H9 (cell line): ENCODE measurements at regions not wholly inside any gene's neighbourhood (a gene's known extent, or its start where the extent isn't known, plus 50 kb on each side); places are given as distances from the start of the nearest gene placed in this dataset.

Experiments
- DNase-seq: peaks from one replicate; pipeline ENCODE4 v3.0.0-alpha.2; 2017
- H2AFZ ChIP-seq: one replicate; pipeline ENCODE4 v1.6.1; 2013; ENCODE audit warnings: mild to moderate bottlenecking, low read length, control low read depth, moderate library complexity
- H2AK5ac ChIP-seq: 2 replicates; pipeline ENCODE4 v1.6.1; 2013; ENCODE audit warnings: low read length, control low read depth, mixed read lengths; ENCODE audit not compliant: insufficient read length
- H2BK120ac ChIP-seq: one replicate; pipeline ENCODE4 v1.6.1; 2013; ENCODE audit warnings: low read depth, mild to moderate bottlenecking, low read length, control low read depth, inconsistent platforms; ENCODE audit not compliant: poor library complexity, severe bottlenecking
- H2BK12ac ChIP-seq: 2 replicates; pipeline ENCODE4 v1.6.1; 2013; ENCODE audit warnings: low read length, control low read depth, mixed read lengths, low read depth; ENCODE audit not compliant: insufficient read length
- H2BK15ac ChIP-seq: 2 replicates; pipeline ENCODE4 v1.6.1; 2013; ENCODE audit warnings: low read depth, low read length, control low read depth
- H2BK20ac ChIP-seq: one replicate; pipeline ENCODE4 v1.6.1; 2013; ENCODE audit warnings: low read depth, mild to moderate bottlenecking, low read length, control low read depth, inconsistent platforms; ENCODE audit not compliant: poor library complexity, severe bottlenecking
- H2BK5ac ChIP-seq: 2 replicates; pipeline ENCODE4 v1.6.1; 2013; ENCODE audit warnings: low read length, control low read depth, mixed read lengths; ENCODE audit not compliant: insufficient read length
- H3K14ac ChIP-seq: 2 replicates; pipeline ENCODE4 v1.6.1; 2013; ENCODE audit warnings: low read length, control low read depth; ENCODE audit not compliant: insufficient read depth
- H3K18ac ChIP-seq: 2 replicates; pipeline ENCODE4 v1.6.1; 2013; ENCODE audit warnings: low read depth, mild to moderate bottlenecking, mixed read lengths, low read length, control low read depth; ENCODE audit not compliant: insufficient read length
- H3K23ac ChIP-seq: 2 replicates; pipeline ENCODE4 v1.6.1; 2013; ENCODE audit warnings: low read length, control low read depth, mixed read lengths, low read depth; ENCODE audit not compliant: insufficient read length
- H3K23me2 ChIP-seq: 2 replicates; pipeline ENCODE4 v1.6.1; 2013; ENCODE audit warnings: low read depth, mild to moderate bottlenecking, mixed read lengths, low read length, control low read depth; ENCODE audit not compliant: insufficient read length, poor library complexity, severe bottlenecking
- H3K27ac ChIP-seq: 2 replicates; pipeline ENCODE4 v1.5.1; 2013; ENCODE audit warnings: low read length, control low read depth, mixed read lengths, low read depth; ENCODE audit not compliant: insufficient read length
- H3K27me3 ChIP-seq: 2 replicates; pipeline ENCODE4 v1.6.1; 2013; ENCODE audit warnings: low read length, control low read depth, inconsistent platforms; ENCODE audit not compliant: insufficient read depth
- H3K4ac ChIP-seq: 2 replicates; pipeline ENCODE4 v1.6.1; 2013; ENCODE audit warnings: low read depth, mild to moderate bottlenecking, control low read depth, inconsistent platforms, low read length, moderate library complexity
- H3K4me1 ChIP-seq: 2 replicates; pipeline ENCODE4 v1.6.1; 2013; ENCODE audit warnings: low read length, control low read depth, inconsistent platforms; ENCODE audit not compliant: insufficient read depth
- H3K4me2 ChIP-seq: 2 replicates; pipeline ENCODE4 v1.6.1; 2013; ENCODE audit warnings: low read length, control low read depth, mixed read lengths; ENCODE audit not compliant: insufficient read length, insufficient read depth
- H3K56ac ChIP-seq: 2 replicates; pipeline ENCODE4 v1.6.1; 2013; ENCODE audit warnings: low read depth, mild to moderate bottlenecking, mixed read lengths, low read length, control low read depth; ENCODE audit not compliant: insufficient read length
- H3K79me1 ChIP-seq: 2 replicates; pipeline ENCODE4 v1.6.1; 2013; ENCODE audit warnings: low read depth, mild to moderate bottlenecking, moderate library complexity, low read length, control low read depth, inconsistent platforms; ENCODE audit not compliant: insufficient read depth, poor library complexity, severe bottlenecking
- H3K79me2 ChIP-seq: 2 replicates; pipeline ENCODE4 v1.6.1; 2013; ENCODE audit warnings: low read length, control low read depth, inconsistent platforms; ENCODE audit not compliant: insufficient read depth
- H3K9ac ChIP-seq: 2 replicates; pipeline ENCODE4 v1.6.1; 2013; ENCODE audit warnings: low read length, control low read depth, mixed read lengths; ENCODE audit not compliant: insufficient read length; ENCODE audit errors: extremely low read depth
- H3K9me3 ChIP-seq: one replicate; pipeline ENCODE4 v1.6.1; 2013; ENCODE audit warnings: low read depth, low read length, inconsistent platforms; ENCODE audit not compliant: control insufficient read depth
- H3T11ph ChIP-seq: one replicate; pipeline ENCODE4 v1.6.1; 2013; ENCODE audit warnings: mild to moderate bottlenecking, low read length, control low read depth, inconsistent platforms
- H4K20me1 ChIP-seq: one replicate; pipeline ENCODE4 v1.6.1; 2013; ENCODE audit not compliant: control insufficient read depth, insufficient read length, insufficient read depth
- H4K5ac ChIP-seq: 2 replicates; pipeline ENCODE4 v1.6.1; 2013; ENCODE audit warnings: low read depth, mild to moderate bottlenecking, mixed read lengths, low read length, control low read depth; ENCODE audit not compliant: insufficient read length
- H4K8ac ChIP-seq: replicated peaks from 2 replicates; pipeline ENCODE4 v1.6.1; 2013; ENCODE audit warnings: low read length, control low read depth, mixed read lengths, low read depth; ENCODE audit not compliant: insufficient read length
- H4K91ac ChIP-seq: 2 replicates; pipeline ENCODE4 v1.6.1; 2013; ENCODE audit warnings: low read depth, mild to moderate bottlenecking, moderate library complexity, mixed read lengths, low read length, control low read depth; ENCODE audit not compliant: insufficient read length
- H3K27ac Mint-ChIP-seq, 3 experiments: 2 replicates in 2 of 3; 3 replicates in 1 of 3; pipeline ENCODE4 v1.8.0; 2020 to 2021; ENCODE audit warnings: mixed read lengths in 3 of 3, mild to moderate bottlenecking in 1 of 3, moderate library complexity in 1 of 3
- H3K27me3 Mint-ChIP-seq: 2 replicates; pipeline ENCODE4 v1.8.0; 2021; ENCODE audit warnings: low read depth, mild to moderate bottlenecking, moderate library complexity, mixed read lengths
- H3K36me3 Mint-ChIP-seq, 3 experiments: 2 replicates in 2 of 3; 3 replicates in 1 of 3; pipeline ENCODE4 v1.8.0; 2020 to 2021; ENCODE audit warnings: low read depth in 3 of 3, mixed read lengths in 3 of 3; ENCODE audit not compliant: insufficient read depth in 1 of 3
- H3K4me1 Mint-ChIP-seq, 2 experiments: 2 replicates each; pipeline ENCODE4 v1.8.0; 2020; ENCODE audit warnings: mixed read lengths in 2 of 2
- H3K4me3 Mint-ChIP-seq, 2 experiments: 2 replicates in 1 of 2; 3 replicates in 1 of 2; pipeline ENCODE4 v1.8.0; 2020 to 2021; ENCODE audit warnings: mild to moderate bottlenecking in 2 of 2, mixed read lengths in 2 of 2, moderate library complexity in 1 of 2
- H3K9me3 Mint-ChIP-seq, 2 experiments: 2 replicates in 1 of 2; 3 replicates in 1 of 2; pipeline ENCODE4 v1.8.0; 2020; ENCODE audit warnings: mild to moderate bottlenecking in 2 of 2, mixed read lengths in 2 of 2, moderate library complexity in 1 of 2
- WGBS: extraction: QIAGEN DNeasy Blood & Tissue Kit; methylation state at CpG from one replicate; pipeline ENCODE4 v1.1.7; 2013; ENCODE audit warnings: missing lambda C conversion rate, low lambda C conversion rate, mixed read lengths; ENCODE audit not compliant: insufficient read length; ENCODE audit errors: extremely low coverage; 5-methylcytosine and 5-hydroxymethylcytosine counted together
- TF ChIP-seq, protein P1 (sequence below): fragments of 200-600 bp; sonication (generic); conservative IDR thresholded peaks from 3 replicates; pipeline ENCODE4 v1.8.0; 2021; ENCODE audit warnings: antibody characterized with exemption, mild to moderate bottlenecking

DNA sequence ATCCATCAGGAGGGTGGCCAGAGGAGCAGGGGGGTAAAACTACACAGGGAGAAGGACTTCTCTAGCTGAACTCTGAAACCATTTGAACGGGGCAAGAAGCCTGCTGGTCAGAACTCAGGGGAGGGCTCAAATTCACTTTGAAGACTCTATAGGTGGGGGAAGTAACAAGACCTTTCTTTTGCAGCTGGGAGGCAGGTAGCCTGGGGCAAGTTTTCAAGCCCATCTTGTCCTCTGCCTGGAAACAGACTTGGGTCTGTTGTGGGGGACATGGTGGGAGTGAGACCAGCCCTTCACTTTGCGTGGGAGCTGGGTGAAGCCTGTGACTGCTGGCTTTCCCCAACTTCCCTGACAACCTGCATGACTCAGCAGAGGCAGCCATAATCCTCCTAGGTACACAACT, 312.3 kb downstream of the SPRY1 start:
- Histone ChIP-seq H2BK120ac (no peak overlapping the region), H2BK20ac (no peak overlapping the region), H4K8ac (no peak overlapping the region), H4K91ac (no peak overlapping the region), H3K27me3 (no peaks in the 10 kb centered on the region), H3K4me1 (no peaks in the 10 kb centered on the region), H2BK5ac (no peak overlapping the region), H3K9ac (no peak overlapping the region), H3T11ph (no peak overlapping the region), H3K79me2 (no peaks in the 10 kb centered on the region), H4K5ac (no peak overlapping the region), H3K9me3 (no peaks in the 10 kb centered on the region), H3K4ac (no peak overlapping the region), H3K18ac (no peak overlapping the region), H3K56ac (no peak overlapping the region), H2BK12ac (no peak overlapping the region), H3K23me2 (no peaks in the 10 kb centered on the region), H2BK15ac (no peak overlapping the region), H3K79me1 (no peaks in the 10 kb centered on the region), H3K27ac (no peak overlapping the region), H3K4me2 (no peak overlapping the region), H4K20me1 (peaks cover 3% of the 10 kb centered on the region), H2AFZ (no peak overlapping the region), H2AK5ac (no peak overlapping the region), H3K23ac (no peak overlapping the region), H3K14ac (no peak overlapping the region)
- H3K9me3 Mint-ChIP-seq = peaks cover 23 to 35% of the 10 kb centered on the region in 2 experiments
- no peak for DNase-seq
- peaks cover 3% of the 10 kb centered on the region; the same call in 1 of the 2 replicates for H3K27me3 Mint-ChIP-seq
- WGBS = no CpG with 5 or more reads among the region's 2 CpGs
- no peak overlapping the region for H3K4me3 Mint-ChIP-seq
- TF ChIP-seq, protein P1, sequence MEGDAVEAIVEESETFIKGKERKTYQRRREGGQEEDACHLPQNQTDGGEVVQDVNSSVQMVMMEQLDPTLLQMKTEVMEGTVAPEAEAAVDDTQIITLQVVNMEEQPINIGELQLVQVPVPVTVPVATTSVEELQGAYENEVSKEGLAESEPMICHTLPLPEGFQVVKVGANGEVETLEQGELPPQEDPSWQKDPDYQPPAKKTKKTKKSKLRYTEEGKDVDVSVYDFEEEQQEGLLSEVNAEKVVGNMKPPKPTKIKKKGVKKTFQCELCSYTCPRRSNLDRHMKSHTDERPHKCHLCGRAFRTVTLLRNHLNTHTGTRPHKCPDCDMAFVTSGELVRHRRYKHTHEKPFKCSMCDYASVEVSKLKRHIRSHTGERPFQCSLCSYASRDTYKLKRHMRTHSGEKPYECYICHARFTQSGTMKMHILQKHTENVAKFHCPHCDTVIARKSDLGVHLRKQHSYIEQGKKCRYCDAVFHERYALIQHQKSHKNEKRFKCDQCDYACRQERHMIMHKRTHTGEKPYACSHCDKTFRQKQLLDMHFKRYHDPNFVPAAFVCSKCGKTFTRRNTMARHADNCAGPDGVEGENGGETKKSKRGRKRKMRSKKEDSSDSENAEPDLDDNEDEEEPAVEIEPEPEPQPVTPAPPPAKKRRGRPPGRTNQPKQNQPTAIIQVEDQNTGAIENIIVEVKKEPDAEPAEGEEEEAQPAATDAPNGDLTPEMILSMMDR = no peak
- peaks cover 20 to 22% (median 22%) of the 10 kb centered on the region in 3 experiments for H3K36me3 Mint-ChIP-seq
- H3K27ac Mint-ChIP-seq = 0 out of 7 replicates have a peak overlapping the region, but pooled peaks of 1 of the 3 experiments have one; percentile 30
- peaks cover 4 to 10% of the 10 kb centered on the region in 2 experiments; a peak in 2 of 4 replicates for H3K4me1 Mint-ChIP-seq
